ENCODE measurements at regions not wholly inside any gene's neighbourhood (a gene's known extent, or its start where the extent isn't known, plus 50 kb on each side); places are given as distances from the start of the nearest gene placed in this dataset.

GRCh38 chr11:121873766-121874165, 242.2 kb downstream of the BLID start:
- Histone ChIP-seq H3K27me3 (no peaks in the 10 kb centered on the region), H3K27ac (no peak overlapping the region), H3K36me3 (ENCODE audit: low read depth, missing control alignments) (no peaks in the 10 kb centered on the region), H3K4me1 (peaks cover 22% of the 10 kb centered on the region), H3K4me3 (no peak overlapping the region), H3K9me3 (no peaks in the 10 kb centered on the region)
- DNase-seq = no peak
- intact Hi-C loops (cut with DNase I; ENCODE audit: low total_unique reads) = no loop called here
- TF ChIP-seq CTCF (IDR thresholded peaks at IDR 0.05) (no peak), POLR2A (IDR thresholded peaks at IDR 0.05) (no peak)
- WGBS, 2 donors = 93 to 100% methylated on average over 4 of the region's 4 CpGs

GRCh38 chr11:121872356-121872755, 243.7 kb downstream of the BLID start:
- peaks cover 22% of the 10 kb centered on the region for H3K4me1 ChIP-seq
- no peak overlapping the region for H3K27ac ChIP-seq
- intact Hi-C loops (cut with DNase I; ENCODE audit: low total_unique reads) = no loop called here
- WGBS, 2 donors = 69 to 84% methylated on average over 5 of the region's 5 CpGs
- H3K36me3 ChIP-seq (ENCODE audit: low read depth, missing control alignments) = no peaks in the 10 kb centered on the region
- H3K4me3 ChIP-seq = no peak overlapping the region
- H3K27me3 ChIP-seq = no peaks in the 10 kb centered on the region
- no peak for TF ChIP-seq POLR2A (IDR thresholded peaks at IDR 0.05)
- TF ChIP-seq CTCF (IDR thresholded peaks at IDR 0.05) = no peak
- H3K9me3 ChIP-seq = no peaks in the 10 kb centered on the region
- DNase-seq = no peak

GRCh38 chr11:121870206-121871045, 245.6 kb downstream of the BLID start:
- H3K36me3 ChIP-seq (ENCODE audit: low read depth, missing control alignments) = no peaks in the 10 kb centered on the region
- peak; percentile 51 for DNase-seq
- whole genome bisulfite sequencing, 2 donors = 35 to 39% methylated on average over 6 of the region's 6 CpGs
- H3K4me1 ChIP-seq = peaks cover 18% of the 10 kb centered on the region
- peak overlapping the region; percentile 59 to 83 for H3K27ac ChIP-seq
- H3K4me3 ChIP-seq = no peak overlapping the region
- intact Hi-C loops (cut with DNase I; ENCODE audit: low total_unique reads) = no loop called here
- TF ChIP-seq CTCF (IDR thresholded peaks at IDR 0.05) = no peak
- TF ChIP-seq POLR2A (IDR thresholded peaks at IDR 0.05) = no peak
- no peaks in the 10 kb centered on the region for H3K27me3 ChIP-seq
- no peaks in the 10 kb centered on the region for H3K9me3 ChIP-seq

- no peak for DNase-seq
- no peaks in the 10 kb centered on the region for H3K36me3 ChIP-seq (ENCODE audit: low read depth, missing control alignments)
- H3K27me3 ChIP-seq = no peaks in the 10 kb centered on the region
- no peaks in the 10 kb centered on the region for H3K9me3 ChIP-seq
- no peak overlapping the region for H3K4me3 ChIP-seq
- 57 to 82% methylated on average over 7 of the region's 7 CpGs for WGBS, 2 donors
- intact Hi-C loops (cut with DNase I; ENCODE audit: low total_unique reads) = no loop called here
- TF ChIP-seq CTCF (IDR thresholded peaks at IDR 0.05) (no peak), POLR2A (IDR thresholded peaks at IDR 0.05) (no peak)
- peaks cover 18% of the 10 kb centered on the region for H3K4me1 ChIP-seq
- H3K27ac ChIP-seq = peak overlapping the region; percentile 51 to 83
Observed at GRCh38 chr11:121869478-121869877, 246.5 kb downstream of the BLID start.

- Histone ChIP-seq H3K27me3 (no peaks in the 10 kb centered on the region), H3K27ac (no peak overlapping the region), H3K9me3 (no peaks in the 10 kb centered on the region), H3K36me3 (ENCODE audit: low read depth, missing control alignments) (no peaks in the 10 kb centered on the region), H3K4me3 (no peak overlapping the region), H3K4me1 (peaks cover 18% of the 10 kb centered on the region)
- intact Hi-C loops (cut with DNase I; ENCODE audit: low total_unique reads) = no loop called here
- 74 to 82% methylated on average over 6 of the region's 6 CpGs for WGBS, 2 donors
- DNase-seq = no peak
- no peak for TF ChIP-seq CTCF (IDR thresholded peaks at IDR 0.05)
Observed at GRCh38 chr11:121866754-121867153, 249.3 kb downstream of the BLID start.

Measured in testis (tissue), 2 donors.